Pons (tissue), 1 donor: ENCODE measurements at regions not wholly inside any gene's neighbourhood (a gene's known extent, or its start where the extent isn't known, plus 50 kb on each side); places are given as distances from the start of the nearest gene placed in this dataset.

ENCODE experiments used
- DNase-seq: peaks from one replicate; pipeline ENCODE4 v3.0.0-alpha.2; 2016; ENCODE audit warnings: low spot score

DNA sequence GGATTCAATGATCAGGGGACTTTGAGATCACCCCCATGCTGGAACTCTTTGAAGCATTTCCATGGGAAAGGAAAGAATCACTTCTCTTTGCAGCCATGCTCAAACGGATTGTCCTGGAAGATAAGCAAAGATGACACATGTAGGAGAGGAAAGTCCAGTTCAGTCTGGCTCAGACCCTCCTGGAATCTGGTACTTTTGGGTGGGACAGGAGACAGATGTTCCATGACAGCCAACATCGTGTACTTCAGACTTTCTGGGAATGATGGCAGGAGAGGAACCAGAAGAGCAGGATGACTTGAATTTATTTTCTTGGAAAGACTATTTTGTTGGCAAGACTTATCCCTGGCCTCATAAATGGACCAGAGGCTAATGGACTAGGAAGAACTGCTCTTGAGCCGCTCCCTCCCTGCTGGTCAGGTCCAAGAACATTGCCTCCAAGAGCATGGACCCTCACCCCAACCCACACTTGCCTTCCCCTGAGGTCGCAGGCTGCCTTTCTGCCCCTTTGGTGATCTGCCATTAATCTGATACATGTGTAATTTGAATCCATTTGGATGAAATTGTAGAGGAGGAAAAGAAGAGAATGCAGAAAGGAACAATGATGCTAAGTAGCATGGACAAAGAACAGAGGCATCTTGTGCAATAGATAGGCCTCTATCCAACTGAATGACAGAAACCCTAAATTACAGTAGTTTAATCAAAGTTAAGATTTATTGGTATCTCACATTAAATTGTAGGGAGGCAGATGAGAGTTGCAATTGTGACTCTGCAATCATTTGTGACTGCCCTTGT, 201.0 kb downstream of the SNX19 start:
- DNase-seq: no peak

DNA sequence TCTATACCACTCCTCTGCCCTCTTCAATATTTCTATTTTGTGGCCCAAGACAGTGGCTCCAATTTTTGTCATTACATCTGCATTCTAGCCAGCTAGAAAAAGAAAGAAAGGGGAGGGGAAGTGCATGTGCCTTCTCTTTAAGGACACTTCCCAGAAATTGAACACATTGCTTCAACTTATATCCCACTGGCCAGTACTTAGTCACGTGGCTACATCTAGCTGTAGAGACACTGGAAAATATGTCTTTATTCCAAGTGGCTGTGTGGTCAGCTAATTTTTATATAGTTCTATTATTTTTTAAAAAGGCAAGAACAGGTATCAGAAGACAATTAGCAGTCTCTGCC, 200.4 kb downstream of the SNX19 start:
- DNase-seq: no peak

DNA sequence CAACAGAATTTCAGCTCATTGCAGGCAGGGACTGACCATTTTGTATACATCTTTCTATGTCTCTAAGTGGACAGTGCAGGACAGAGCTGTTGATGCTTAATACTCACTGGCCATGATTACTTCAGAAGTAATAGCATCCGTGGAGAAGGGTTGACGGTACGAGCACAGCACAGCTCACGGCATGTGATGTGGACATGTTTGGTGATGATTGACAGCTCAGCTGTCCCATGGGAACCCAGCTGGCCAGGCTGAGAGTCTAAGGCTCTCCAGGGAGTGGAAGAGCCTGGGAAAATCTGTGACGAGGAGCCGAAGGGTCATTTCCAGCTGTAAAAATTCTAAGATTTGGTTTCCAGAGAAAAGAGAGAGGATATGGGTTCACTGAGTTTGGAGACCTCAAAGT, 198.2 kb downstream of the SNX19 start:
- DNase-seq: no peak

DNA sequence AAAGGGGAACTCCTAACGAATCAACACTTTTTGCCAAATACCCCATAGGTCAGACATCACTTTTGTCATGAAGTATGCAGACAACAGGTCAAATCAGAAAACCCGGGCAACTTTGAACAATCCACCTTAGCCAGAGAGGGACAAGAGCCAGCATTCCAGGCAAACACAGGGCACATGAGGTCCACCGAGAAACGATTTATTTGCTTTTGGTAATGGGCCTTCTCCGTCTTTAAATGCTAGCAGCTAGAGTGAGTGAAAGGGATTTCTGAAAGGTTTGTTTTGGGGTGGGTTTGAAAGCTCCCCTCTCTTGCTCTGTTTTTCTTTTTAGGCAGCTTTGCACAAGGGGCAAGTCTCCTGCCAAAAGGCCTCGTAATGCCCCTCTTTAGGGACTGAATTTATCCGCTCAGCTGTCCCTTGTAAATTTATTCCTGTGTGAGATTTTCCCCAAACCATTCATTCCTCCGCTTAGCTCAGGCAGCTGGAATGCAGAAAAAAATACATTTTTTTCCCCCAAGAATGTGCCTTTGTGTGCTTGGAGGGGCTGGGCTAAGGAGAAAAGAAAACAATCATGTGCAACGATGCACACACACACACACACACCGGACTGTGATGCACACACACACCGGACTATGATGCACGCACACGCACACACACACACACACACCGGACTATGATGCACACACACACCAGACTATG, 196.9 kb downstream of the SNX19 start:
- DNase-seq: no peak

DNA sequence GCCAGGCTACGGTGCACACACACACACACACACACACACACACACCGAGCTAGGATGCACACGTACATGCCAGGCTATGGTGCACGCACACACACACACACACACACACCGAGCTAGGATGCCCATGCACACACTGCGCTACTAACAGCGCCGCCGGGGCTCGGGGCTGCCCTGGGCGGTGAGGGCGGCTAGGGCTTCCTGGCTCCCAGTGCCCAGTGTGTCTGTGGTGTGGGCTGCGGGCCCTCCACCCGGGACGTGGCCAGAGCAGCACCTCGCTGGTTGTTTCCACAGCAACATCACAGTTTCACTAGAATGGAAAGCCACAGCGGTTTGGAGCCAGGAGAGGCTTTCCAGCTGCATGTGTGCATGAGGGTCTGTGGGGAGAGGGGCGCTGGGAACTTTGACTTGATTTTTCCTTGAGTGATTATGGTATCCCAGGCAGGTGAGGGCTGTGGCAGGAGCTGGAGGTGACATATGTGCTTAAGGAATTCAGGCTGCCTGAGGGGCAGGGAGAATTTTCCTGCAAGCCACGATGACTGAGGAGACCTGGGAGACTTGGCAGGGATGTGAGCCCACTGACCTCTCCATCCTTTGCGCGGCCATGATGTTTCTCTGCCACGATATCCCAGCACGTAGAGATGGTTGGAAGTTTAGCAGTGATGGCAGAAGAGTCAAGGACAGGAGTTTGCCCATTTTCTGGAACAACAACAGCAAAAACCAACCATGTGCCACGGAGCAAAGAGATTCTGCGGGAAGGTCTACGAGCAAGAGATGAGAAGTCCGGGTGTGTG, 195.9 kb downstream of the SNX19 start:
- no peak for DNase-seq

DNA sequence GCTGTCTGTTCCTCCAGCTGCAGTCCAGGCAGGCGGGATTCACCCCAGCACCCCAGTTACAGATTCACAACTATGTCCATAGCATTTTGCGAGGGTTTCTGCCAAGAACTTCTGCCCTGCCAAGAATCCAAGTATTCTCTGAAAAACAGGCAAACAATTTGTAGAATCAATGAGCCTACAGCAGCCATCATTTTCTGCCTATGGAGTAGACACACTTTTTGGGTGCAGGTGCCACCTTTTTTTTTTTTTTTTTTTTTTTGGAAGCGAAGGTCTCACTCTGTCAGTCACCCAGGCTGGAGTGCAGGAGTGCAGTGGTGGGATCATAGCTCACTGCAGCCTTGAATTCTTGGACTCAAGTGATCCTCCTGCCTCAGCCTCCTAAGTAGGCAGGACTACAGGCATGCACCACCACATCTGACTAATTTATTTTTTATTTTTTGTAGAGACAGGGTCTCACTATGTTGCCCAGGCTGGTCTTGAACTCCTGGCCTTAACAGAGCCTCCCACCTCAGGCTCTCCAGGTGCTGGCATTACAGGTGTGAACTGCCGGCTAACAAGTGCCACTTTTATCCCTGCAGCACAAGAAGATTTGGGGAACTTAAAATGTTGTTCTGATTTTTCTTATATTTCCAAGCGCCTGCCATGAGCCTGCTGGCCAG, 195.1 kb downstream of the SNX19 start:
- DNase-seq: no peak

DNA sequence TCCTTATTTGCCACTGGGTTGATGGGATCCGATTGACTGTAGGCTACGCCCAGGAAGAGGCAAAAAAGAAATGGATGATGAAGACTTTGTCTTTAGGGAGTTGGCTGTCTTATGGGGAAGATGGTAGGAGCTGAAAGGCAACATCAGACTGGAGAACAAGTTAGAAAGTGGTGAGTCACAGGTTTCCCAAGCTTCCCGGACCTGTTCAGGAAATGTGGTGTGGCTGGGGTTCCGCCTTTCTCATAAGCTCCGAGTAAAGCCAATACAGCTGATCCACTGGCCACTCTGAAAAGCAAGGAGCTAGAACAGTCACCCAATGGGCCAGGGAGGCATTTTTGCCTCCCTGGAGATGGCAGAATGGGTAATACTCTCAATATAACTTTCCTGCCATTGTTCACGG, 194.5 kb downstream of the SNX19 start:
- no peak for DNase-seq

DNA sequence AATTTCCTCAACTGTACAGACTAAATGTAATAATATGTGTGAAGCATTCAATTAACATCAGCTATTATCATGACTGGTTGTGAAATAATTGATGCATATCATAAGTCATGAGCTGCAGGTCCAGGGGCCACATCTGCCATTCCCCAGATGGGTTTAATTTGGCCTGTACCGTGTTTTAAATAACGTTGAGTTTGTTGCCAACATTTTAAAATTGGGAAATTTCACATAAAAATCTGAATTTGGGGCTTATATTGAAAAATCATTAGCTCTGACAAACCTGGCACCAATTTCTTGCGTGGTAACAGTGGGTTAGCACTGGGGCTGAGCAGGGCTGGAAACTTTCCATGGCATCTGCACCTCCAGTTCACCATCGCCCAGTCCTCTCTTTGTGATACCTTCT, 193.9 kb downstream of the SNX19 start:
- DNase-seq: no peak

DNA sequence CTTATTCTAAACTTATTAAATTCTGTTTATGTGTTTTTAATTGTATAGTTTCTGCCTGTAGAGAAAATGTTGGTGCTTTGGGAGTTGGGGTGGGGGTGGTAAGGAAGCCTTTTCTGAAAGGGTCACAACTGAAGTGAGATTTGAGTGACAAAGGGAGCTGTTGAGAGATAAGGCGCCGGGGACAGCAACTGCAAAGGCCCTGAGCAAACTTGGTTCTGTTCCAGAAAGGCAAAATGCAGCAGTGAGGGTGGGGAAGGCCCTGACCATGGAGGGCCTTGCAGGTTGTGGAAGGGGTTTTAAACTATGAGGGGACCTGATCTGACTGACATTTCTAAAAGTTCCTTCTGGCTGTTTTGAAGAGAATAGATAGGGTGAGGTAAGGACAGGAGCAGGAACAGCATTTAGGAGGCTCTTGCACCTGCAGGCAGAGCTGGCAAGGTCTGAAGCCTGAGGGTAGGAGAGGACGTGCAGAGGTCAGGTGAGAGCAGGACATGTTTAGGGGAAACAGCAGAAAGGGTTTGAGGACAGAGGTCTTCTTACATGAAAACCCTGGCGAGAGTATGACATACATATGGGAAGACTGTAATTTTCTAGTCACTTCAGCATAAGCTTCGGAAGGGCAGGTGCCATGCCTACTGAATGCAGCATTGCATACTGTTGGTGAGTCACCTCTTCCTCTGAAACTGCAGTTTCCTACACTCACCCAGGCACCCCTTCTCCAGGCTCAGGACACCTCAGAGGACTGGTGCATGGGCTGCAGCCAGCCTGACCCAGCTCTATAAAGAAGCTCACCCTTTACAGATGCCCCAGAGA, 190.7 kb downstream of the SNX19 start:
- no peak for DNase-seq

DNA sequence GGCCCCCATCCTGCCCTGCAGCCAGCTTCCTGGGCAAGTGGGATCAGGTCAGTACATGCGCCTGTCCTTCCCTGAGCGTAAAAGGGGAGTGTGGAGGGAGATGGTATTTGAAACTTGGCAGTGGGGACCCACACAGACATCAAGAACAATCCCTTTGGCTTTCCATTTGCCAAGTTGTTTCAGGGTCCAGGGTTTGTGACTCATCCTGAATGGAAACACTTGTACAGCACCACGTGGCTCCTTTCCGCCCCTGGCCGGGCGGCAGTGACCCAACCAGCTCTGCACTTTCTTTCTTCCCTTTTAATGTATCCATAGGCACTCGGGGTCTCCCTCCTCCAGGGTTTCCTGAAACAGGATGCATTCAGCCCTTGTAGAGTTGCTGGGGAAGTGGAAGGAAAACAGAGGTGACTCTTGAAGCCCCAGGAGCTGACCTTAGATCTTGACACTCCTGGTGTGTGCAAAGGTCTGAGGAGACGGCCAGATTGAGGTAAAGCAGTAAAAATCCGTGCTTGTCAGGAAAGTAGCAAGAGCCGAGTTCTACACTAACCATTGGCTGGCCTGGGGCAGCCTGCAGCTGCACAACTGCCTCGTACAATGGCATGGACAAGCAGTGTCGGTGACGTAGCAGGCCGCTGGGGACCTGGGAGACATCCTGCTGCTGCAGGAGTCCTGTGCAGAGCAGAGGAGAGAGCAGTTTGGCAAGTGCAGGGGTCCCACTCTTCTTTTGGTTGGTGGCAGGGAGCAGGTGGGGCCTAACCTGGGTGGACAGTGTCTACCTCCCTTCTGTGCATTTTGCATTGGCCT, 189.8 kb downstream of the SNX19 start:
- peak; percentile 8 for DNase-seq

DNA sequence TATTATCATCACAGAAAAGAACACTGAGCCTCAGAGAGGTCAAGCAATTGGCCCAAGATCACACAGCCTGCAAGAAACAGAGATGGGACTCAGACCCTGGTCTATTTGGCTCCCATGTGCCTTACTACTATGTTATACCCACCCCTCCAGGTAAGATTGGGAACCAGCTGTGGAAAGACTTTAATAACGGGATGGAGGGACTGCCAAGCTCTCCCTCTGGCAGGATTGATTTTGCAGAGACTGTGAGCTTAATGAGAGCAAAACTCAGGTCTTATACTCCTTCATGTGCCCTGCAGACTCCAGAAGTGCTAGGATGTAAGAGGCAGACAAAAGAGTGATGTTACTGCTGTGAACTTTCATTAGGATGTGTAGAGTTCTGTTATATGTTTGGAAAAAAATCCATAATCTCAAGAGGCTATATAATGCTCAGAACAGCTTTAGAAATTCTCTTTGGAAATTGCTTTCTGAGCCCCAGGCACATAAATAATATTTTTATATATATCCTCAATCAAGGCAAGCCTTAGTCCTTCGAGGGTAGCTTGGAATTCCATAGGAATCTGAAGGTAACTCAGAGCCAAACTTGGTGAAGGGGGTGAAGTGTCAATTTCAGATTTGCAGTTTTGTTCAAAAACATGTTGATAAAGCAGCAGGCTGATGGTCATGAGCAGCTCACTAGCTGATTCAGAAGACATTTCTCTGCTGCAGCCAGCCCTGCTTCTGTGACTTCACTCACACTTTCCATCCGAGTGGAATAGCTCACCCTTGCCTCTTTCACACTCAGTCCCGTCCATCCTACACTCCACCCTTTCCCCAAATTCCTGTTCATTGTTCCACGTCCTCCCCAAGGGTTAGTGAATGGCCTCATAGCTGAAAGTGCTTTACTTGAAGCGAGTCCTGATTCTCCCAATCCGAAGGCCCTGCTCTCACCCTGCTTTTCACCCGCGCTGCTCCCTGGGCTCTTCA, 188.8 kb downstream of the SNX19 start:
- no peak for DNase-seq

DNA sequence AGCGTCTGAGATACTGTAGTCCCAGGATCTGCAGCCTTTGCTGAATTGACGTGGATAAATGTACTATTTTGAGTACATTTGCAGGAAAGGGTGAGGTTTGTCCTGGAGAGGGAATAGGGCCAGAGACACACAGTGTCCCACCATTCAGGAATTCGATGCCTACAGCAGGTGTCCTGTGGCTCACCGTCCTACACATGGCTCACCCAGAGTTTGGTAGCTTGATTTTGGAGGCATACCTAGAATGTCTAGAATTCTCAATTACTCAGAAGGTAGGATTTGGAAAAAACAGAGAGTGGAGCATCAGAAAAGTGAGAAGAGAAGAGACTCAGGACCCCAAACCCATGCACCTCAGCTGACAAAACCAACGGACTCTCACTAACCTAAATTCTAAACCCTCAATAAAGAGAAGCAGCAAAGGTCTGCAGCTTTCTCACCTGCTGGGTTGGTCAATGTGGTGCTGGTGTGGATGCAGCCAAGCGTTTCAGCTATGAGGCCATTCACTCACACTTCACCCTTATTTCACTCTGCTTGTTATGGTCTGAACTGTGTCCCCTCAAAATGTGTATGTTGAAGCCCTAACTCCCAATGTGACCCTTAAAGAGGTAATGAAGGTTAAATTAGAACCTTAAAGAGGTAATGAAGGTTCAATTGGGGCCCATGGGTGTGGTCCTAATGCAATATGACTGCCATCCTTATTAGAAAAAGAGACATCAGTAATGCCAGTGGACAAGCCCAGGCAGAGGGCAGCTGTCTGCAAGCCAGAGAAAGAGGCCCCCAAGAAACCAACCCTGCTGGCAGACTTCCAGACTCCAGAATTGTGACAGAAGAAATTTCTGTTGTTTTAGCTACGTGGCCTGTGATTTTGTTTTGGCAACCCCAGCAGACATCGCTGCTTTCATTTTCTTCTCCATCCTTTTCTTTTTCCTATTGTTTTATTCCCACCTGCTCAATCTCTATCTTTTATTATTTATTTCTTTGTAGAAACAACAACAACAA, 187.8 kb downstream of the SNX19 start:
- no peak for DNase-seq

DNA sequence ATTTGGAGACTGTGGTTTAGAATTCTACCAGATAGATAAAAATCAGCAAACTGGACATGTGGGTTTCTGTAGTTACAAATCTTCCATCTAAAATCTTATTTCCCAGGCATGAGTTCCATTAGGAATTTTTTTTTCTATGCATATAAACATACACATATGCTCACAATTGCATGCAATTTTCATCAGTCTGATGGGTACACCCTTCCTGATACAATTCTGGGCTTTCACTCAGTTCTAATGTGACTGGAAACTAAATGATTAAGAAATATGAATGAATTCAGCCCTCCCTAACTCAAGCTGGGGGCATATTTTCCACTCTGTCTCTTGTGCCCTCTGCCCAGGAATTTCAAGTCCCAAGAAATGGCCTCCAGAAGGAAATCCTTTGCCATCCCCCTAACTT, 187.1 kb downstream of the SNX19 start:
- DNase-seq: no peak

DNA sequence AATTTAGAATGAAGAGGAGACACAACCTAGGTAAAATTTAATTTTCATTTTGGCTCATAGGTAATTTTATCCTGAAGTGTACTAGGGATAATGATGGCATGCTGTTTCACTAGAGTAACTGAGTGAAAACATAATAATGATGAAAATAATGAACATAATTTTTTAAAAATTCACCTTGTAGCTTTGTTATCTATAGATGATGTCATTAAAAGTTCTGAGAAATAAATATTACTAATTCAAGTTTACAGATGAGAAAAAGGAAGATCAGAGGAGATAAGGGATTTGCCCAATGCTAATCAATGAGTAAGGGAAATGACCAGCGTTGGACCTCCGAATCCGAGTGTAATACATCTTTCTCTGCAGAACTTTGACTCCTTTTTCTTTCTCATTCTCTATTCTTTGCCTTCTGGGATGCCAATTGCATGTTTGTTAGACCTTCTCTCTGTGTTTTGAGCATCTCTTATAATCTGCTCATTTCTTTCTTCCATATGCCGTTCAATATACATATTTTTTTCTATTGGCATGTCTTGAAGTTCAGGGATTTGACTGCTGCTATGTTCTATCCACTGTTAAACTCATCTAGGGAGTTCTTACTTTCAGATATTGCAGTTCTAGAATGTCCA, 186.5 kb downstream of the SNX19 start:
- DNase-seq: no peak

DNA sequence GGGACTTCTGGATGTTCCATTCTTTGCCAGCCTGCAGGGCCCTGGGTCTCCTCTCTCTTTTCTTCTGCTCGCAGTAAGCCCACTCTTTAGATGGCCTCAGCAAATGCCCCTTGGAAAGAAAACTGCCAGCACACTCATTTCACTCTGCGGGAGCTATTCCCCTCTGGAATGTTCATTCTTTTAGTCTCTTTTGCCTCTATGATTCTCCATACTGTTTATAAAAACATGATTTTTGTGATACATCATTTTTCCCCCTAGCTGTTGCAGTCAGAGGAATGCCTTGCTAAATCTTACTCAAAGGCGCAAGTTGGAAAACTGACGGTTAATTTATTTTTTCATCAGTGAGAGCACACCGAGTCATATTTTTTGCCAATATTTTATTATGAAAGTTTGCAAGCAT, 184.9 kb downstream of the SNX19 start:
- DNase-seq: no peak

DNA sequence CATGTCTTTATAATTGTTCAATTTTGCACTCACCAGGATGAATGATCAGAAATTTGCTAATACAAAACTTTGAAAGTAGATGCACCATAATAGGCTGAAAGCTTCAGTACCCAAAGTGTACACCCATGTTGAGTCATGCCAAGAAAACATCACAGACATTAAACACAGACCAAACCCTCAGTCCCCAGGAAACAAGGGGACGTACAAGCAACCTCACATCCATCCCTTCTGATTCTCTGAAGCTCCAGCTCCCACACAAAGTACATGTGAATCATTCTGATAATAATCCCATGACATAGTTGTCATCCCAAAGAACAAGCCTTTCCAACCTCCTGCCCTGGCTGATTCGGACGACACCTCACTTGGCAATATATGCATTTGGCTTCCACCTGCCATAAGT, 183.8 kb downstream of the SNX19 start:
- no peak for DNase-seq

DNA sequence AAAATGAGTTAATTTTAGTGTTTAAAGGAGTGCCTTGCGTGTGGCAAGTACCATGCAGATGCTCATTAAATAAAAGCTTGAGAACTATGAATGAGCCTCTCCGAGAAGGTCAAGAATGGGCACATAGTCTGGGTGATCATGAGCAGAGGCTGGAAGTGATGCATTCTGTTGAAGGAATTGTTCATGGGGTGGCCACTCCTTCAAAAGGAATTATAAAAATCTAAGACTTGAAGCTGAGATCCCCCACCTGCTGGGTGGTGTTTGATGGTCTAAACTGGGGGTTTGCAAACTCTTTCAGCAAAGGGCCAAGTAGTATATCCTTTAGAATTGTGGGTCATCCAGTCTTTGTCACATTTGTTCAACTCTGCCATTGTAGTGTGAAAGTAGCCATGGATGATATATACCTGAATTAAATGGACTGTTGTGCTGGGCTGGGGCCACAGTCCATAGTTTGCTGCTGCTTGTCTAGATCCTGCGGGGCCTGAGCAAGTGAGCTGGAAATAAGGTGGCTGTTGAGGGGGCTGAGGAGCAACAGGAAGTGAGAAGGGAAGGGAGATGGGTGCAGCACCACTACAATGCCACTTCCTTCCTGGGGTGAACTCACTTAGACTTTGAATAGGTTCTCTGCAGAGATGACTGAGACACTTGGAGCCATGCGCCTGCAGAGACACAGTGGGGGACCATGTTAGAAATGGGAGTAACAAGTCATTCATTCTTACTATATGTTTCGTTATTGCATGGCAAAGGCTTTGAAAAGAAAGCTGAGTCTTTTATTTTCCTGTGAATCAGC, 179.0 kb downstream of the SNX19 start:
- no peak for DNase-seq
